DOHH2 (cell line): ENCODE measurements at regions not wholly inside any gene's neighbourhood (a gene's known extent, or its start where the extent isn't known, plus 50 kb on each side); places are given as distances from the start of the nearest gene placed in this dataset.

Source experiments
- H3F3A ChIP-seq: fragments of 200-600 bp; sonication (generic), shearing (Covaris generic); 2 replicates; pipeline ENCODE4 v1.6.0; 2016; ENCODE audit warnings: antibody characterized with exemption, mild to moderate bottlenecking; ENCODE audit not compliant: control insufficient read depth, insufficient read depth
- H3K27ac ChIP-seq: fragments of 200-600 bp; sonication (generic); 2 replicates; pipeline ENCODE4 v1.5.1; 2014; ENCODE audit warnings: low read depth, mild to moderate bottlenecking, low read length, moderate library complexity
- H3K27me3 ChIP-seq: fragments of 200-600 bp; sonication (generic); 2 replicates; pipeline ENCODE4 v1.6.1; 2014; ENCODE audit warnings: mild to moderate bottlenecking, low read length, mixed read lengths; ENCODE audit not compliant: control insufficient read depth
- H3K36me3 ChIP-seq: fragments of 200-600 bp; sonication (generic); 2 replicates; pipeline ENCODE4 v1.6.1; 2014; ENCODE audit warnings: mild to moderate bottlenecking, low read length, moderate library complexity, mixed read lengths; ENCODE audit not compliant: control insufficient read depth
- H3K4me1 ChIP-seq: fragments of 200-600 bp; sonication (generic); 2 replicates; pipeline ENCODE4 v1.6.1; 2014; ENCODE audit warnings: mild to moderate bottlenecking, low read length, mixed read lengths; ENCODE audit not compliant: control insufficient read depth
- H3K4me2 ChIP-seq: fragments of 200-600 bp; sonication (generic); 2 replicates; pipeline ENCODE4 v1.6.0; 2014; ENCODE audit warnings: mild to moderate bottlenecking, low read length, moderate library complexity
- H3K4me3 ChIP-seq: fragments of 200-600 bp; sonication (generic); 2 replicates; pipeline ENCODE4 v1.5.1; 2014; ENCODE audit warnings: mild to moderate bottlenecking, low read length, mixed read lengths
- H3K79me2 ChIP-seq: fragments of 200-600 bp; sonication (generic); 2 replicates; pipeline ENCODE4 v1.6.1; 2014; ENCODE audit warnings: mild to moderate bottlenecking, low read length, mixed read lengths; ENCODE audit not compliant: control insufficient read depth
- H3K9me2 ChIP-seq: fragments of 200-600 bp; sonication (generic); replicated peaks from 2 replicates; pipeline ENCODE4 v1.6.1; 2014; ENCODE audit warnings: mild to moderate bottlenecking, low read length, mixed read lengths; ENCODE audit not compliant: control insufficient read depth
- H3K9me3 ChIP-seq: fragments of 200-600 bp; sonication (generic); 2 replicates; pipeline ENCODE4 v1.6.1; 2014; ENCODE audit warnings: antibody characterized with exemption, low read length, mixed read lengths; ENCODE audit not compliant: control insufficient read depth, insufficient read depth
- H4K20me1 ChIP-seq: fragments of 200-600 bp; sonication (generic); 2 replicates; pipeline ENCODE4 v1.6.0; 2014; ENCODE audit warnings: low read depth, mild to moderate bottlenecking, antibody characterized with exemption, low read length, moderate library complexity; ENCODE audit not compliant: control insufficient read depth, insufficient read depth
- CTCF ChIP-seq: fragments of 200-600 bp; sonication (generic); IDR thresholded peaks from one replicate; pipeline ENCODE4 v1.5.1; 2014; ENCODE audit warnings: antibody characterized with exemption, mild to moderate bottlenecking, low read depth, low read length; ENCODE audit not compliant: poor library complexity, severe bottlenecking
- EZH2phosphoT487 ChIP-seq: fragments of 200-600 bp; sonication (generic); IDR thresholded peaks from 2 replicates; pipeline ENCODE4 v1.6.1; 2017; ENCODE audit warnings: borderline replicate concordance, mild to moderate bottlenecking, antibody characterized with exemption, low read length, moderate library complexity, mixed read lengths

DNA sequence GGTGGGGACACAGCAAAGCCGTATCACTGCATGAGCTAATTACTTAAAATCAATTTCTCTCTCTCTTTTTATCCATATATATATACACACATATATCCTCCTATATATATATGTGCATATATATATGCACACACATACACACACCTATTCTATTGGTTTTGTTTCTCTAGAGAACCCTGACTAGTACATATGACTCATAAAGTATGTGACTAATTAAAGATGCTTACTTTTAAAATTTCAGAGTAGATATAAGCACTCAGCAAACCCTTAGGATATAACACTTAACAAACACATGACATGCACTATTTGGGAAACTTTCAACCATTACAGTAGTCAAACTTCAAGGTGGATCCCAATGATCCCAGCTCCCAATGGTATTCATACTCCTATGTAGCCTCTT is 732.6 kb downstream of the ROBO2 start:
- Histone ChIP-seq H3K36me3 (no peaks in the 10 kb centered on the region), H3K9me3 (no peaks in the 10 kb centered on the region; the same call in 1 of the 2 replicates), H4K20me1 (no peaks in the 10 kb centered on the region), H3K4me2 (no peak overlapping the region), H3K27me3 (no peaks in the 10 kb centered on the region), H3K4me3 (no peak overlapping the region), H3K79me2 (no peaks in the 10 kb centered on the region), H3F3A (no peaks in the 10 kb centered on the region), H3K4me1 (no peaks in the 10 kb centered on the region), H3K27ac (no peak overlapping the region), H3K9me2 (no peaks in the 10 kb centered on the region)
- TF ChIP-seq CTCF (no peak), EZH2phosphoT487 (no peak)

- no peaks in the 10 kb centered on the region for H3K27me3 ChIP-seq
- H3K9me3 ChIP-seq: no peaks in the 10 kb centered on the region; the same call in 1 of the 2 replicates
- no peak for TF ChIP-seq EZH2phosphoT487
- no peak for TF ChIP-seq CTCF
- no peak overlapping the region for H3K4me3 ChIP-seq
- H3K4me1 ChIP-seq: no peaks in the 10 kb centered on the region
- H3K79me2 ChIP-seq: no peaks in the 10 kb centered on the region
- no peaks in the 10 kb centered on the region for H3K36me3 ChIP-seq
- H4K20me1 ChIP-seq: no peaks in the 10 kb centered on the region
- H3K9me2 ChIP-seq: no peaks in the 10 kb centered on the region
- H3F3A ChIP-seq: no peaks in the 10 kb centered on the region
- no peak overlapping the region for H3K4me2 ChIP-seq
- no peak overlapping the region for H3K27ac ChIP-seq
Measured at GRCh38 chr3:77773084-77773483, 733.2 kb downstream of the ROBO2 start.

- Histone ChIP-seq H3K4me3 (no peak overlapping the region), H3K4me2 (no peak overlapping the region), H4K20me1 (no peaks in the 10 kb centered on the region), H3K9me3 (no peaks in the 10 kb centered on the region), H3F3A (no peaks in the 10 kb centered on the region), H3K4me1 (no peaks in the 10 kb centered on the region), H3K27ac (no peak overlapping the region), H3K79me2 (no peaks in the 10 kb centered on the region), H3K27me3 (no peaks in the 10 kb centered on the region), H3K36me3 (no peaks in the 10 kb centered on the region), H3K9me2 (no peaks in the 10 kb centered on the region)
- no peak for TF ChIP-seq EZH2phosphoT487
- TF ChIP-seq CTCF: no peak
Measured at GRCh38 chr3:77780278-77780996, 740.5 kb downstream of the ROBO2 start.
